Stimulated activated CD4-positive, alpha-beta T cell treated with anti-CD3 and anti-CD28 coated beads, Interleukin-2, amount 100 ng/mL, for 24 hours (primary cell): ENCODE measurements at regions not wholly inside any gene's neighbourhood (a gene's known extent, or its start where the extent isn't known, plus 50 kb on each side); places are given as distances from the start of the nearest gene placed in this dataset.
"Not testable (repeated sequence)": the region's sequence is repeated elsewhere in the genome, so short reads cannot be mapped to it uniquely, and the experiment has no call there.

Experiments
- DNase-seq, 2 donors: peaks; one replicate each; pipeline ENCODE4 v3.0.0-alpha.2; 2020

- no peak for DNase-seq
These were observed 1505.1 kb upstream of the SLC10A2 start for GRCh38 chr13:104571161-104571892.

GRCh38 chr13:104567114-104567513 is 1500.9 kb upstream of the SLC10A2 start:
- DNase-seq, result no peak

GRCh38 chr13:104565888-104566287 is 1499.7 kb upstream of the SLC10A2 start:
- DNase-seq, result no peak

GRCh38 chr13:104553896-104554295 is 1487.7 kb upstream of the SLC10A2 start:
- no peak for DNase-seq

- no peak for DNase-seq
These were observed 1487.0 kb upstream of the SLC10A2 start for GRCh38 chr13:104553186-104553585.

- no peak for DNase-seq
These were observed 1468.6 kb upstream of the SLC10A2 start for GRCh38 chr13:104534847-104535246.

- DNase-seq, result no peak
These were observed 1465.9 kb upstream of the SLC10A2 start for GRCh38 chr13:104532132-104532531.

- DNase-seq, result no peak
These were observed 1464.5 kb upstream of the SLC10A2 start for GRCh38 chr13:104530741-104531140.

- DNase-seq, result no peak
These were observed 1460.3 kb upstream of the SLC10A2 start for GRCh38 chr13:104526561-104526960.

- DNase-seq, result no peak
These were observed 1459.2 kb upstream of the SLC10A2 start for GRCh38 chr13:104525467-104525866.

GRCh38 chr13:104522235-104523072 is 1456.2 kb upstream of the SLC10A2 start:
- DNase-seq, result no peak

- DNase-seq, result no peak
These were observed 1444.2 kb upstream of the SLC10A2 start for GRCh38 chr13:104510422-104510821.

- not testable (repeated sequence) for DNase-seq
These were observed 1427.3 kb upstream of the SLC10A2 start for GRCh38 chr13:104493502-104493901.

GRCh38 chr13:104491916-104492315 is 1425.7 kb upstream of the SLC10A2 start:
- DNase-seq, result no peak

GRCh38 chr13:104487006-104487405 is 1420.8 kb upstream of the SLC10A2 start:
- no peak for DNase-seq

- DNase-seq, result no peak
These were observed 1419.4 kb upstream of the SLC10A2 start for GRCh38 chr13:104485571-104485970.

- DNase-seq, result no peak
These were observed 1417.4 kb upstream of the SLC10A2 start for GRCh38 chr13:104483631-104484030.

- DNase-seq, result no peak
These were observed 1411.0 kb upstream of the SLC10A2 start for GRCh38 chr13:104477261-104477660.

- no peak for DNase-seq
These were observed 1407.7 kb upstream of the SLC10A2 start for GRCh38 chr13:104473936-104474335.

GRCh38 chr13:104466016-104466415 is 1399.8 kb upstream of the SLC10A2 start:
- DNase-seq, result no peak

- DNase-seq, result no peak
These were observed 1394.8 kb upstream of the SLC10A2 start for GRCh38 chr13:104461049-104461448.

- no peak for DNase-seq
These were observed 1394.3 kb upstream of the SLC10A2 start for GRCh38 chr13:104460554-104460953.

GRCh38 chr13:104450006-104450405 is 1383.8 kb upstream of the SLC10A2 start:
- no peak for DNase-seq

- DNase-seq, result no peak
These were observed 1381.1 kb upstream of the SLC10A2 start for GRCh38 chr13:104447348-104447747.
